HG03442 (cell line): ENCODE measurements at regions not wholly inside any gene's neighbourhood (a gene's known extent, or its start where the extent isn't known, plus 50 kb on each side); places are given as distances from the start of the nearest gene placed in this dataset.

Source experiments
- ATAC-seq: cut with Tn5 transposase; IDR thresholded peaks from one replicate; pipeline ENCODE4 v1.9.1; 2021; ENCODE audit warnings: mild to moderate bottlenecking, moderate library complexity; ENCODE audit not compliant: unreplicated experiment

- no peak for ATAC-seq
Observed at GRCh38 chr20:48105526-48105925, 320.2 kb upstream of the SULF2 start.

GRCh38 chr20:48102931-48103660 is 317.8 kb upstream of the SULF2 start:
- ATAC-seq = no peak

GRCh38 chr20:48102076-48102787 is 317.0 kb upstream of the SULF2 start:
- ATAC-seq = no peak

GRCh38 chr20:48100483-48100882 is 315.2 kb upstream of the SULF2 start:
- ATAC-seq = no peak

- ATAC-seq = no peak
Observed at GRCh38 chr20:48098866-48099265, 313.6 kb upstream of the SULF2 start.

GRCh38 chr20:48098099-48098498 is 312.8 kb upstream of the SULF2 start:
- no peak for ATAC-seq

GRCh38 chr20:48096957-48097890 is 311.9 kb upstream of the SULF2 start:
- no peak for ATAC-seq

- ATAC-seq = no peak
Observed at GRCh38 chr20:48096212-48096875, 311.1 kb upstream of the SULF2 start.

GRCh38 chr20:48094944-48095343 is 309.7 kb upstream of the SULF2 start:
- ATAC-seq = no peak

GRCh38 chr20:48094196-48094749 is 309.0 kb upstream of the SULF2 start:
- no peak for ATAC-seq

- ATAC-seq = no peak
Observed at GRCh38 chr20:48092596-48093280, 307.5 kb upstream of the SULF2 start.

GRCh38 chr20:48090784-48091183 is 305.5 kb upstream of the SULF2 start:
- ATAC-seq = no peak

- ATAC-seq = no peak
Observed at GRCh38 chr20:48090314-48090713, 305.0 kb upstream of the SULF2 start.

- no peak for ATAC-seq
Observed at GRCh38 chr20:48080583-48080982, 295.3 kb upstream of the SULF2 start.

- ATAC-seq = no peak
Observed at GRCh38 chr20:48079028-48079427, 293.7 kb upstream of the SULF2 start.

GRCh38 chr20:48076747-48077146 is 291.5 kb upstream of the SULF2 start:
- no peak for ATAC-seq

- no peak for ATAC-seq
Observed at GRCh38 chr20:48076247-48076646, 291.0 kb upstream of the SULF2 start.

GRCh38 chr20:48075591-48076174 is 290.4 kb upstream of the SULF2 start:
- ATAC-seq = no peak

GRCh38 chr20:48070991-48071652 is 285.8 kb upstream of the SULF2 start:
- ATAC-seq = no peak
